Vagina (tissue), 2 donors: ENCODE measurements at regions not wholly inside any gene's neighbourhood (a gene's known extent, or its start where the extent isn't known, plus 50 kb on each side); places are given as distances from the start of the nearest gene placed in this dataset.
A peak's percentile ranks its signal among the peaks of the same experiment; 100 is the strongest.
"Not testable (repeated sequence)": the region's sequence is repeated elsewhere in the genome, so short reads cannot be mapped to it uniquely, and the experiment has no call there.

Experiments
- DNase-seq, 2 donors: peaks; one replicate each; pipeline ENCODE4 v3.0.0-alpha.2; 2017; ENCODE audit errors: extremely low spot score in 2 of 2
- H3K27ac ChIP-seq: fragments of 200-600 bp; sonication (generic); one replicate; pipeline ENCODE4 v1.5.1; 2019
- H3K27me3 ChIP-seq: fragments of 200-600 bp; sonication (generic); one replicate; pipeline ENCODE4 v1.5.1; 2019
- H3K36me3 ChIP-seq, 2 donors: fragments of 200-600 bp; sonication (generic); one replicate each; pipeline ENCODE4 v1.5.1; 2017 to 2019
- H3K4me1 ChIP-seq: fragments of 200-600 bp; sonication (generic); one replicate; pipeline ENCODE4 v1.5.1; 2019
- H3K4me3 ChIP-seq, 2 donors: fragments of 200-600 bp; sonication (generic); 1 replicate in 1 of 2; 2 replicates in 1 of 2; pipeline ENCODE4 v1.5.1; 2016 to 2019
- H3K9me3 ChIP-seq: fragments of 200-600 bp; sonication (generic); one replicate; pipeline ENCODE4 v1.5.1; 2019
- POLR2A ChIP-seq, 2 donors: fragments of 450-650 bp; IDR thresholded peaks; one replicate each; pipeline ENCODE4 v1.6.1; 2017; ENCODE audit warnings: antibody characterized with exemption in 2 of 2, mild to moderate bottlenecking in 2 of 2, moderate library complexity in 2 of 2
- POLR2AphosphoS5 ChIP-seq, 2 donors: sonication (generic); formaldehyde crosslinking; IDR thresholded peaks; one replicate each; pipeline ENCODE4 v1.9.0; 2017; ENCODE audit warnings: antibody characterized with exemption in 2 of 2, mild to moderate bottlenecking in 2 of 2, low read depth in 1 of 2; ENCODE audit not compliant: insufficient read depth in 1 of 2
- intact Hi-C: fragments of 100-400 bp; cut with DNase I; formaldehyde crosslinking; loops from one replicate; pipeline ENCODE4 v1.15.1; 2023
- TF ChIP-seq, protein P1 (sequence below), 3 experiments: fragments of 450-650 bp in 2 of 3; fragments of 200-600 bp in 1 of 3; sonication (generic) in 1 of 3; IDR thresholded peaks; one replicate each; pipeline ENCODE4 v1.5.1; 2017 to 2019; ENCODE audit warnings: antibody characterized with exemption in 3 of 3, mild to moderate bottlenecking in 2 of 3, moderate library complexity in 2 of 3

DNA sequence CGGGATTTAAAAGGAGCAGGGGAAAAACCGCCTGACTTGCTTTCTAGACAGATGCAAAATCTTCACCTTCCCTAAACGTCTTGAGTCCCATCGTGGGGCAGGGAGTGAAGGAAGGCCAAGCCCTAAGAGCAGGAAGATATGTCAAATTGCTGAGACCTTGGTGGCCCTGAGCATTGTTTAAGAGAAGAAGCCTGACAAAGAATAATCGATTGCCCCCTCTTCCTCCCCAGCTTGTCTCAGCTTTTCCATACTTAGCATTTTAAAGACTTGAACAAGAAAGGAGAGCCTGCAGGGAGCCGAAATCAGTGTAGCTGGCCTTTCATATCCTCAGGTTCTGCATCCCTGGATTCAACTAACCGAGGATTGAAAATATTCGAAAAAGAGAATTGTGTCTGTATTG lies 157.6 kb upstream of the DLX2 start:
- H3K27ac ChIP-seq: no peak overlapping the region
- no peaks in the 10 kb centered on the region for H3K9me3 ChIP-seq
- peaks cover 7% of the 10 kb centered on the region for H3K4me1 ChIP-seq
- no peak overlapping the region for H3K4me3 ChIP-seq
- no peak for TF ChIP-seq POLR2A (IDR thresholded peaks at IDR 0.05)
- no peak for TF ChIP-seq POLR2AphosphoS5 (IDR thresholded peaks at IDR 0.05; ENCODE audit: insufficient read depth in 1 of 2, low read depth in 1 of 2)
- TF ChIP-seq, protein P1, sequence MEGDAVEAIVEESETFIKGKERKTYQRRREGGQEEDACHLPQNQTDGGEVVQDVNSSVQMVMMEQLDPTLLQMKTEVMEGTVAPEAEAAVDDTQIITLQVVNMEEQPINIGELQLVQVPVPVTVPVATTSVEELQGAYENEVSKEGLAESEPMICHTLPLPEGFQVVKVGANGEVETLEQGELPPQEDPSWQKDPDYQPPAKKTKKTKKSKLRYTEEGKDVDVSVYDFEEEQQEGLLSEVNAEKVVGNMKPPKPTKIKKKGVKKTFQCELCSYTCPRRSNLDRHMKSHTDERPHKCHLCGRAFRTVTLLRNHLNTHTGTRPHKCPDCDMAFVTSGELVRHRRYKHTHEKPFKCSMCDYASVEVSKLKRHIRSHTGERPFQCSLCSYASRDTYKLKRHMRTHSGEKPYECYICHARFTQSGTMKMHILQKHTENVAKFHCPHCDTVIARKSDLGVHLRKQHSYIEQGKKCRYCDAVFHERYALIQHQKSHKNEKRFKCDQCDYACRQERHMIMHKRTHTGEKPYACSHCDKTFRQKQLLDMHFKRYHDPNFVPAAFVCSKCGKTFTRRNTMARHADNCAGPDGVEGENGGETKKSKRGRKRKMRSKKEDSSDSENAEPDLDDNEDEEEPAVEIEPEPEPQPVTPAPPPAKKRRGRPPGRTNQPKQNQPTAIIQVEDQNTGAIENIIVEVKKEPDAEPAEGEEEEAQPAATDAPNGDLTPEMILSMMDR (IDR thresholded peaks at IDR 0.05): no peak
- intact Hi-C loops: no loop called here
- no peak for DNase-seq
- no peaks in the 10 kb centered on the region for H3K27me3 ChIP-seq
- H3K36me3 ChIP-seq: no peaks in the 10 kb centered on the region

DNA sequence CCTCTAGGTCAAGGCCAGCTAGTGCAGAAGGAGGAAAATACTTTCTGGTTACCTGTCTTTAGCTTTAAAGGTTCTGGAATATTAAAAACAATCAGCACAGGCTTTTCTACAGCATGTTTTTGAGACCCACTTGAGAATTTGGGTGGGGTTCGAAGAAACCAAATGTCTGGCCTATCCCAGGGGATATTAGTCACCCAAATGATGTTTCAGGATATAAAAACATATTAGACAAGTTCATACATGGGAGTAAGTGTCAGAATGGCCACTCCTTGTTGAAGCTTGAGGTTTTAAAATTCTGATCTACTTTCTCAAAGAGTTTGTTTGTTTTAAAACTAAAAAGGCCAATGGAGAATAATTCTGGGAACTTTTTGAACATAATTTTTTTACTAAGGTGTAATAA lies 158.6 kb upstream of the DLX2 start:
- Histone ChIP-seq H3K9me3 (no peaks in the 10 kb centered on the region), H3K4me3 (no peak overlapping the region), H3K4me1 (peaks cover 7% of the 10 kb centered on the region), H3K27me3 (no peaks in the 10 kb centered on the region), H3K36me3 (no peaks in the 10 kb centered on the region), H3K27ac (no peak overlapping the region)
- intact Hi-C loops: no loop called here
- TF ChIP-seq POLR2AphosphoS5 (IDR thresholded peaks at IDR 0.05; ENCODE audit: insufficient read depth in 1 of 2, low read depth in 1 of 2) (peak in 1 of 2 donors; percentile 62), POLR2A (IDR thresholded peaks at IDR 0.05) (no peak)
- TF ChIP-seq, protein P1 (IDR thresholded peaks at IDR 0.05): no peak
- DNase-seq: no peak

GRCh38 chr2:172262486-172262885 lies 159.8 kb upstream of the DLX2 start:
- Histone ChIP-seq H3K4me1 (no peaks in the 10 kb centered on the region), H3K27ac (no peak overlapping the region), H3K4me3 (no peak overlapping the region), H3K9me3 (no peaks in the 10 kb centered on the region), H3K36me3 (no peaks in the 10 kb centered on the region), H3K27me3 (no peaks in the 10 kb centered on the region)
- intact Hi-C loops: no loop called here
- DNase-seq: no peak
- TF ChIP-seq POLR2AphosphoS5 (IDR thresholded peaks at IDR 0.05; ENCODE audit: insufficient read depth in 1 of 2, low read depth in 1 of 2) (no peak), POLR2A (IDR thresholded peaks at IDR 0.05) (no peak)
- TF ChIP-seq, protein P1 (IDR thresholded peaks at IDR 0.05): no peak

DNA sequence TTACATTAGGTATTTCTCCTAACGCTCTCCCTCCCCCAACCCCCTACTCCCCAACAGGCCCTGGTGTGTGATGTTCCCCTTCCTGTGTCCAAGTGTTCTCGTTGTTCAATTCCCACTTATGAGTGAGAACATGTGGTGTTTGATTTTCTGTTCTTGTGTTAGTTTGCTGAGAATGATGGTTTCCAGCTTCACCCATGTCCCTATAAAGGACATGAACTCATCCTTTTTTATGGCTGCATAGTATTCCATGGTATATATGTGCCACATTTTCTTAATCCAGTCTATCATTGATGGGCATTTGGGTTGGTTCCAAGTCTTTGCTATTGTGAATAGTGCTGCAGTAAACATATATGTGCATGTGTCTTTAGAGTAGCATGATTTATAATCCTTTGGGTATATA lies 162.1 kb upstream of the DLX2 start:
- DNase-seq, intact Hi-C loops, H3K9me3 ChIP-seq, H3K36me3 ChIP-seq, H3K27me3 ChIP-seq, H3K4me1 ChIP-seq, H3K4me3 ChIP-seq, H3K27ac ChIP-seq: not testable (repeated sequence)

- H3K27ac ChIP-seq, H3K36me3 ChIP-seq, H3K4me1 ChIP-seq, H3K9me3 ChIP-seq, intact Hi-C loops, H3K27me3 ChIP-seq, DNase-seq, H3K4me3 ChIP-seq: not testable (repeated sequence)
Observed at GRCh38 chr2:172269507-172270244, 157.7 kb upstream of the ITGA6 start.

DNA sequence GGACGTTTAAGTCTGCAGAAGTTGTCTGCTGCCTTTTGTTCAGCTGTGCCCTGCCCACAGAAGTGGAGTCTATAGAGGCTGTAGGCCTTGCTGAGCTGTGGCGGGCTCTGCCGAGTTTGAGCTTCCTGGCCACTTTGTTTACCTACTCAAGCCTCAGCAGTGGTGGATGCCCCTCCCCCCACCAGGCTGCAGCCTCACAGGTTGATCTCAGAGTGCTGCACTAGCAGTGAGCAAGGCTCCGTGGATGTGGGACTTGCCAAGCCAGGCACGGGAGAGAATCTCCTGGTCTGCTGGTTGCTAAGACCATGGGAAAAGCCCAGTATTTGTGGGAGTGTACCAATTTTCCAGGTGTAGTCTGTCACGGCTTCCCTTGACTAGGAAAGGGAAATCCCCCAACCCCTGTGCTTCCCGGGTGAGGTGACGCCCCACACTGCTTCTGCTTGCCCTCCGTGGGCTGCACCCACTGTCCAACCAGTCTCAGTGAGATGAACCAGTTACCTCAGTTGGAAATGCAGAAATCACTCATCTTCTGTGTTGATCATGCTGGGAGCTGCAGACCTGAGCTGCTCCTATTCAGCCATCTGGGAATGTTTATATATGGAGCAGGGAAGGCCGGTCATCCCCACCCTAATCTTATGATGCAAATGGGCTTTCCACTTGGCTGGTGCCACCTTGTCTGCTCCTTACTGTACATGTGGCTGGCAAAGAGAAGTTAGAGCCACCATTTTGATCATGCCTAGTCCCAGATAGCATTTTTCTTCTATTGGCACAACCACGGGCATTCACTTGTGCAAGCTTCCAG lies 156.9 kb upstream of the ITGA6 start:
- TF ChIP-seq, protein P1 (IDR thresholded peaks at IDR 0.05): no peak
- TF ChIP-seq POLR2AphosphoS5 (IDR thresholded peaks at IDR 0.05; ENCODE audit: insufficient read depth in 1 of 2, low read depth in 1 of 2) (no peak), POLR2A (IDR thresholded peaks at IDR 0.05) (no peak)
- no peaks in the 10 kb centered on the region for H3K9me3 ChIP-seq
- H3K4me3 ChIP-seq: no peak overlapping the region
- H3K27me3 ChIP-seq: no peaks in the 10 kb centered on the region
- H3K36me3 ChIP-seq: no peaks in the 10 kb centered on the region
- intact Hi-C loops: no loop called here
- no peak overlapping the region for H3K27ac ChIP-seq
- no peak for DNase-seq
- H3K4me1 ChIP-seq: no peaks in the 10 kb centered on the region
